Kidney epithelial cell (primary cell): ENCODE measurements at regions not wholly inside any gene's neighbourhood (a gene's known extent, or its start where the extent isn't known, plus 50 kb on each side); places are given as distances from the start of the nearest gene placed in this dataset.

Experiments
- DNase-seq: peaks from one replicate; pipeline ENCODE4 v3.0.0-alpha.2; 2010; ENCODE audit warnings: low read depth
- H3K27me3 ChIP-seq: 2 replicates; pipeline ENCODE4 v1.6.0; 2011; ENCODE audit warnings: low read length; ENCODE audit not compliant: control insufficient read depth, insufficient read depth
- H3K36me3 ChIP-seq: 2 replicates; pipeline ENCODE4 v1.5.1; 2011; ENCODE audit warnings: low read length; ENCODE audit not compliant: control insufficient read depth, insufficient read depth
- H3K4me3 ChIP-seq: 2 replicates; pipeline ENCODE4 v1.5.1; 2011; ENCODE audit warnings: low read depth, mild to moderate bottlenecking, control low read depth, low read length
- CTCF ChIP-seq: IDR thresholded peaks from 2 replicates; pipeline ENCODE4 v1.5.1; 2011; ENCODE audit warnings: mild to moderate bottlenecking, moderate library complexity, low read length, control low read depth, inconsistent platforms; ENCODE audit not compliant: insufficient read depth, poor library complexity, severe bottlenecking

- Histone ChIP-seq H3K27me3 (no peaks in the 10 kb centered on the region), H3K4me3 (no peak overlapping the region), H3K36me3 (no peaks in the 10 kb centered on the region)
- no peak for DNase-seq
- no peak for TF ChIP-seq CTCF
Observed at GRCh38 chr3:164640591-164640990, 437.7 kb downstream of the SI start.

DNA sequence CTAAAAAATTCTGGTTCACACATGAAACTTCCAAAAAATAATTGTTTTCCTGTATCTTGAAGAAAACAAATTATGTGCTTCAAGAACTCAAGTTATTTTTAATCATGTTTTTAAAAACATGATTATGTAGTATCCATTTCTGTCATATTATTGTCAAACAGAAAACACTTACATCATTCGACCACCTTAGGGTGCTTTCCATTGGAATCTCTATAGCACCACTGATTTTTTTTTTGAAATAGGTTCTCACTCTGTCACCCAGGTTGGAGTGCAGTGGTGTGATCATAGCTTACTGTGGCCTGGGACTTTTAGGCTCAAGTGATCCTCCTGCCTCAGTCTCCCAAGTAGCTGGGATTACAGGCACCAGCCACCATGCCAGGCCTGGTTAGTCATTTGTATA is 457.3 kb downstream of the SI start:
- no peak for DNase-seq
- Histone ChIP-seq H3K36me3 (no peaks in the 10 kb centered on the region), H3K27me3 (no peaks in the 10 kb centered on the region), H3K4me3 (no peak overlapping the region)
- no peak for TF ChIP-seq CTCF

DNA sequence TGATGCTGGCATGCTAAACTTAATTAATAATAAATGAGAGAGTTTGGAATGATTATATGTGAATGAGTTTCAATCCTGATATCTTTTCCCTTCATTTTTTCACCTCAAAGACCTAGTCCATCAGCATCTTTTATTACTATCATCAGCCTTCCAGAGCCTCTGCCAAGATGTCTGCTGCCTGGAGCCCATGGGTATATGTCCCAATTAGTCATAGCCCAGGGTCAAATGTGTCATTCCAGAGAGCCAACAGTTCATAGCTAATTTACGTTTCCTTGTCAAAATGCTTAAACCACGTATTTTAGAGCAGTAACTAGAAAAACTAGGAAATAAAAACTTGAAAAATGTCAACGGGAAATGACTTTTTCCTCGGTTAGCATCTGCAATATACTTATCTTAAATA is 457.9 kb downstream of the SI start:
- no peak for DNase-seq
- H3K4me3 ChIP-seq = no peak overlapping the region
- no peaks in the 10 kb centered on the region for H3K27me3 ChIP-seq
- no peaks in the 10 kb centered on the region for H3K36me3 ChIP-seq
- no peak for TF ChIP-seq CTCF

- H3K36me3 ChIP-seq = no peaks in the 10 kb centered on the region
- no peak for TF ChIP-seq CTCF
- DNase-seq = no peak
- no peaks in the 10 kb centered on the region for H3K27me3 ChIP-seq
- no peak overlapping the region for H3K4me3 ChIP-seq
Observed at GRCh38 chr3:164612751-164613150, 465.5 kb downstream of the SI start.

GRCh38 chr3:164608554-164609276 is 469.6 kb downstream of the SI start:
- H3K27me3 ChIP-seq = no peaks in the 10 kb centered on the region
- TF ChIP-seq CTCF = no peak
- H3K4me3 ChIP-seq = no peak overlapping the region
- H3K36me3 ChIP-seq = no peaks in the 10 kb centered on the region
- no peak for DNase-seq

- Histone ChIP-seq H3K27me3 (no peaks in the 10 kb centered on the region), H3K4me3 (no peak overlapping the region), H3K36me3 (no peaks in the 10 kb centered on the region)
- no peak for TF ChIP-seq CTCF
- no peak for DNase-seq
Observed at GRCh38 chr3:164604687-164605086, 473.6 kb downstream of the SI start.
